Mononuclear cell (primary cell): ENCODE measurements at regions not wholly inside any gene's neighbourhood (a gene's known extent, or its start where the extent isn't known, plus 50 kb on each side); places are given as distances from the start of the nearest gene placed in this dataset.

ENCODE experiments used
- H3K27me3 ChIP-seq: 2 replicates; pipeline ENCODE4 v1.6.0; 2011; ENCODE audit warnings: low read length, control low read depth; ENCODE audit not compliant: insufficient read depth
- H3K4me1 ChIP-seq: 2 replicates; pipeline ENCODE4 v1.5.1; 2011; ENCODE audit warnings: mild to moderate bottlenecking, low read length, control low read depth; ENCODE audit not compliant: insufficient read depth
- H3K4me3 ChIP-seq: 2 replicates; pipeline ENCODE4 v1.5.1; 2011; ENCODE audit warnings: mild to moderate bottlenecking, low read length, moderate library complexity
- H3K9me3 ChIP-seq: 2 replicates; pipeline ENCODE4 v1.5.1; 2011; ENCODE audit warnings: low read depth, mild to moderate bottlenecking, control low read depth, low read length

DNA sequence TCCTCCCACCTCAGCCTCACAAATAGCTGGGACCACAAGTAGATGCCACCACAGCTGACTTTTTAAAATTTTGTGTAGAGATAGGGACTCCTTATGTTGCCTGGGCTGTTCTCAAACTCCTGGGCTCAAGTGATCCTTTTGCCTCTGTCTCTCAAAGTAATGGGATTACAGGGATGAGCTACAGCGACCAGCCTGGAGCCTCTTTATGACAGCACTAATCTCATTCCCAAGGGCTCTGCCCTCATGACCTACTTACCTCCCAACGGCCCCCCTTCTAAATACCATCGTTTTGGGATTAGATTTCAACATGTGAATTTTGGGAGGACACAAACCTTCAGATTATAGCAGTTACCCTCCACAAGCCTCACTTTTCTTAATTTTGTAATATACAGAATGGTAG is 150.6 kb upstream of the FUT8 start:
- no peaks in the 10 kb centered on the region for H3K27me3 ChIP-seq

GRCh38 chr14:65263177-65263788 is 149.2 kb upstream of the FUT8 start:
- H3K9me3 ChIP-seq = no peaks in the 10 kb centered on the region

More for the DNA sequence above, 150.6 kb upstream of the FUT8 start:
- Histone ChIP-seq H3K9me3 (no peaks in the 10 kb centered on the region), H3K4me3 (no peak overlapping the region), H3K4me1 (no peaks in the 10 kb centered on the region)

GRCh38 chr14:65267856-65268255 is 144.7 kb upstream of the FUT8 start:
- H3K9me3 ChIP-seq = no peaks in the 10 kb centered on the region
- H3K4me1 ChIP-seq = peaks cover 3% of the 10 kb centered on the region
- H3K27me3 ChIP-seq = no peaks in the 10 kb centered on the region
- H3K4me3 ChIP-seq = no peak overlapping the region

More at GRCh38 chr14:65263177-65263788, 149.2 kb upstream of the FUT8 start:
- H3K27me3 ChIP-seq = no peaks in the 10 kb centered on the region
- no peaks in the 10 kb centered on the region for H3K4me1 ChIP-seq
- H3K4me3 ChIP-seq = no peak overlapping the region

- no peaks in the 10 kb centered on the region for H3K9me3 ChIP-seq
Observed at GRCh38 chr14:65268594-65268993, 143.9 kb upstream of the FUT8 start.

DNA sequence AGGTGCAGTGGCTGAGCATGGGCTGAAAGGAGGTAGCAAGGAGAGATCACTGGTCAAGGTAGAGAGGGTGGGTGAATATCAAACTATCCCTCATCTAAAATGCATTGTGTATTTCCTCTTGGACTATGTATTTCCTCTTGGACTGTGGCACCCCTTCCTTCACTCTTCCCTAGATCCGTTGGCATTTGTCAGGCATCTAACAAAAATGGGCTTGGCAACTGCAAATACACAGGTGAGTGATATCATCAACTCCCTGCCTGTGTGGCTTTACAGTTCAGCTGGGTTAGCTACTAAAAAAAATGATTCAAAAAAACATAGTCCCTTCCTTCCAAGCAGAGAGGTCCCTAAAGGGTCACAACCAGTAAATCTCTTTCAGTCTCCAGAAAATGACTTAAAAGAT is 142.8 kb upstream of the FUT8 start:
- Histone ChIP-seq H3K4me3 (no peak overlapping the region), H3K4me1 (peaks cover 3% of the 10 kb centered on the region), H3K27me3 (no peaks in the 10 kb centered on the region), H3K9me3 (no peaks in the 10 kb centered on the region)

More at GRCh38 chr14:65268594-65268993, 143.9 kb upstream of the FUT8 start:
- no peak overlapping the region for H3K4me3 ChIP-seq
- no peaks in the 10 kb centered on the region for H3K27me3 ChIP-seq
- peaks cover 3% of the 10 kb centered on the region for H3K4me1 ChIP-seq

GRCh38 chr14:65277027-65277426 is 135.5 kb upstream of the FUT8 start:
- H3K4me1 ChIP-seq = peaks cover 3% of the 10 kb centered on the region
- H3K9me3 ChIP-seq = no peaks in the 10 kb centered on the region
- H3K27me3 ChIP-seq = no peaks in the 10 kb centered on the region
- no peak overlapping the region for H3K4me3 ChIP-seq

GRCh38 chr14:65277580-65278270 is 134.8 kb upstream of the FUT8 start:
- Histone ChIP-seq H3K4me1 (peaks cover 10% of the 10 kb centered on the region), H3K4me3 (no peak overlapping the region), H3K27me3 (no peaks in the 10 kb centered on the region)

DNA sequence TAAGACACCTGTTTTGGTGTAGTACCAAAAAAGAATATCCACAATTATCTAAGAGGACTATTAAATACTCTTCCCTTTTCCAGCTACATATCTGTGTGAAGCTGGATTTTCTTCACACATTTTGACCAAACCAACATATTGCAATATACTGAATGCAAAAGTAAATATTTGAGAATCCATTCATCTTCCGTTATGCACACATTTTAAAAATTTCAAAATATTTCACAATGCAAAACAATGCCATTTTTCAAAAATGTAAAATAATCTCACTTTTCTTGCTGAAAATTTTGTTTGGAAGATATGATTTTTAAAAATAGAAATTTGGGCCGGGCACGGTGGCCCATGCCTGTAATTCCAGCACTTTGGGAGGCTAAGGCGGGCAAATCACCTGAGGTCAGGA is 133.9 kb upstream of the FUT8 start:
- Histone ChIP-seq H3K27me3 (no peaks in the 10 kb centered on the region), H3K4me1 (peaks cover 19% of the 10 kb centered on the region), H3K4me3 (no peak overlapping the region), H3K9me3 (no peaks in the 10 kb centered on the region)

More at GRCh38 chr14:65277580-65278270, 134.8 kb upstream of the FUT8 start:
- H3K9me3 ChIP-seq = no peaks in the 10 kb centered on the region

DNA sequence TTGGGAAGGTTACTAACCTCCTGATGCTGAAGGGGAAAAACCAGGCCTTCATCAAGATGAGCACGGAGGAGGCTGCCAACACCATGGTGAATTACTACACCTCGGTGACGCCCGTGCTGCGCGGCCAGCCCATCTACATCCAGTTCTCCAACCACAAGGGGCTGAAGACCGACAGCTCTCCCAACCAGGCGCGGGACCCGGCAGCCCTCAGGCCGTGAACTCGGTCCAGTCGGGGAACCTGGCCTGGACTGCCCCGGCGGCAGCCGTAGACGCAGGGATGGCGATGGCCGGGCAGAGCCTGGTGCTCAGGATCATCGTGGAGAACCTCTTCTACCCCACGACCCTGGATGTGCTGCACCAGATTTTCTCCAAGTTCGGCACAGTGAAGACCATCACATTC is 133.0 kb upstream of the FUT8 start:
- peaks cover 22% of the 10 kb centered on the region for H3K4me1 ChIP-seq
- H3K9me3 ChIP-seq = no peaks in the 10 kb centered on the region
- H3K4me3 ChIP-seq = no peak overlapping the region
- no peaks in the 10 kb centered on the region for H3K27me3 ChIP-seq

DNA sequence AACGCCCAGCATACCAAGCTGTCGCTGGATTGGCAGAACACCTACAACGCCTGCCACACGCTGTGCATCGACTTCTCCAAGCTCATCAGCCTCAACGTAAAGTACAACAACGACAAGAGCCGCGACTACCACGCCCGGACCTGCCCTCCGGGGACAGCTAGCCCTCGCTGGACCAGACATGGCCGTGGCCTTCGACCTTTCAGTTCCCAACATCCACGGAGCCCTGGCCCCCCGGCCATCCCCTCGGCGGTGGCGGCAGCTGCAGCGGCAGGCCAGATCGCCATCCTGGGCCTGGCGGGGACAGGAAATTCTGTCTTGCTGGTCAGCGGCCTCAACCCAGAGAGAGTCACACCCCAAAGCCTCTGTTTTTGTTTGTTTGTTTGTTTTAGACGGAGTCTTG is 132.6 kb upstream of the FUT8 start:
- Histone ChIP-seq H3K4me1 (peaks cover 22% of the 10 kb centered on the region), H3K27me3 (no peaks in the 10 kb centered on the region), H3K4me3 (no peak overlapping the region)

GRCh38 chr14:65280653-65281052 is 131.9 kb upstream of the FUT8 start:
- peaks cover 22% of the 10 kb centered on the region for H3K4me1 ChIP-seq
- no peak overlapping the region for H3K4me3 ChIP-seq
- no peaks in the 10 kb centered on the region for H3K27me3 ChIP-seq
- no peaks in the 10 kb centered on the region for H3K9me3 ChIP-seq

More for the DNA sequence above, 132.6 kb upstream of the FUT8 start:
- H3K9me3 ChIP-seq = no peaks in the 10 kb centered on the region

DNA sequence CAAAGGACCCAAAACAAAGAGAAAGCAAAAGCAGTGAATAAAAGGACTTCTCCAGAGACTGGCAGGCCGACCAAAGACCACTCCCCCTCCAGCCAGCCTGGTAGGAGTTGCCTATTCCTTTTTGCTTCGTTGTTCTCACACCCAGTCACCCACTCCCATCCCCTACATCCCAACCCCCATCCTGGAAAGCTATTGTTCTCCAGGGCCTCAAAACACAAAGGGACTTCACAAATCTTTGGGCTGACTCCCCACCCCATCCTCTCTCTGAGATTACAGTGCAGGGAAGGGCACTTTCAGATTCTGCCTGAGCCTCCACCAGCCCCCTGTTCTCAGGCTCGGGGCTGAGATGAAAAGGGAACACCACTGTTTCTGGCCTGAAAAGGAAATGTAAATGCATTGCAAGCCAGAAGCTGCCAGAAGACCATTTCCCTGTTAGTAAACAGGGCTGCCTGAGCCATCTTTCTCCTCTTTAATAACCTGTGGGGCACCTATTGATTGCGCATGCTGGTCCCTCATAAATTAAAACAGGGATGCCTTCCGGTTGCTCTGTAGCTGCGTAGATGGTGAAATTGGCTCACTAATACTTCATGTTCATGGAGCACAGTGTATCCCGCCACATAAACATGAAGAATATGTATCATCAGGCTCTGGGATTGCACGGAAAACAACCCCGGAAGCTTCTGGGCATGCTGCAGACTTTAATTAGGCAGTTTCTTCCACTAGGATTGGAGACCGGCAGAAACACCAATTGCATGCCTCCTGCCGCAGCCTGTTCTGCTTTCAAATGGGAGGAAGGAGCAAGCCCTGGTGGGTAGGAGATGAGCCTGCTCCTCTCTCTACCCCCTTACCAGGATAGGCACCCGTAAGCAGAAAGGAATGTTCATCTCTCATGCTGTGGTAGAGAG is 130.3 kb upstream of the FUT8 start:
- Histone ChIP-seq H3K27me3 (no peaks in the 10 kb centered on the region), H3K4me3 (peak overlapping the region; percentile 12), H3K4me1 (peaks cover 27% of the 10 kb centered on the region), H3K9me3 (no peaks in the 10 kb centered on the region)

GRCh38 chr14:65282896-65283253 is 129.7 kb upstream of the FUT8 start:
- Histone ChIP-seq H3K9me3 (no peaks in the 10 kb centered on the region), H3K27me3 (no peaks in the 10 kb centered on the region), H3K4me3 (no peak overlapping the region), H3K4me1 (peaks cover 34% of the 10 kb centered on the region)

DNA sequence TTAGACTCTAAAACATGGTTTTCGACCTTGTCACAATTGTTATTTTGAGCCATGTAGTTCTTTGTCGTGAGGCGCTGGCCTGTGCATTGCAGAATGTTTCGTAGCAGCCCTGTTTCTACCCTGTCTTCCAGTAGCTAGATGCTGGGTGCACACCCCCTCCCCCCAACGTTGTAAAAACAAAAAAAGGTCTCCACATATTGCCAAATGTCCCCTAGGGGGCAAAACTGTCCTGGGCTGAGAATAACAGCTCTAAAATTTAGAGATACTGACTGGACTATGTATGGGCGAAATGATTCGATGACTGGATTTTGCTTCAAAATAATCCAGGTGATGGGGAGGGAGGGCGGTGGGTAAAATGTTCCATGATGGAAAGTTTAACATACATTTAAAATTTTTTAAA is 126.1 kb upstream of the FUT8 start:
- Histone ChIP-seq H3K4me3 (no peak overlapping the region), H3K9me3 (no peaks in the 10 kb centered on the region), H3K4me1 (peaks cover 54% of the 10 kb centered on the region), H3K27me3 (no peaks in the 10 kb centered on the region)
